ENCODE measurements at regions not wholly inside any gene's neighbourhood (a gene's known extent, or its start where the extent isn't known, plus 50 kb on each side); places are given as distances from the start of the nearest gene placed in this dataset.
A peak's percentile ranks its signal among the peaks of the same experiment; 100 is the strongest.

DNA sequence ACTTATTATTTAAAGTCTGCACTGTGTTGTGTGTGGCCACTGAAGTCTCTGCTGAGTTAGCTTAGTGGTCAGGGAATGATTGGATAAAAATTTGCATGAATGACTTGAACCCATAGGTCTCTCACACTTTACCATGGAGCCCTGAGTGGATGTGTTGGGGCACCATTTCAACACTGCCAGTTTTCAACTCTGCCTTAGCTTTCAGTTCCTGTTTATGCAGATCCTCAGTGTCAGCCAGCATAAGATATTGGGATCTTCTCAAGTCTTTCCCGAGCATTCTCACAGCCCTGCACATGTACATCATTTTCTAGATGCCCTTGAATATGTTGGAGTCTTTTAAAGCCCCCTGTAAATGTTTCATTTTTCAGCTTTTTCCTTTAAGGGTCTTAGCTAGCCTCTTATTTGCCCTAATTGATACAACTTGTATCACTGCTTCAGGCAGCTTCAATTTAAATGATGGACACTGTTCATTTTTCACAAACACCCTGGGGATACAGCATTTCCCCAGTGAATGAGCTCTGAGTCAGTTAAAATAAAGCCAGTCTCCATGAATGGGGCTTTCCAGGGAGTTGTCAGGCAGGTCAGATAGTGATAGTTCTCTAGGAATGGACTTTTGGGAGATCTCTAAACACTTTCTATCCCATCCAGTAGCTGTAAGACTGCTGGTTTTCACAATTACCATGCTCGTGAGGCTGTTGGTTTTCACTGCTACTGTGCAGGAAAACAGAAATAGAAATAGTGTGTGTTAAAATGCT lies 211.9 kb upstream of the PAPPA start:
- 58% methylated on average over 2 of the region's 2 CpGs for WGBS
- H3K27me3 ChIP-seq (ENCODE audit: control insufficient read depth in 4 of 4, insufficient read depth in 4 of 4, low read length in 3 of 4), result no peaks in the 10 kb centered on the region
- no peaks in the 10 kb centered on the region for H3K9me3 ChIP-seq (ENCODE audit: control insufficient read depth in 4 of 4, low read length in 3 of 4)
- H3K9ac ChIP-seq (ENCODE audit: low read depth in 1 of 2, low read length in 2 of 2), result no peak overlapping the region
- DNase-seq (ENCODE audit: low spot score), result no peak
- H3K36me3 ChIP-seq (ENCODE audit: control insufficient read depth in 4 of 4, insufficient read depth in 3 of 4, low read depth in 1 of 4, low read length in 3 of 4), result no peaks in the 10 kb centered on the region
- no peaks in the 10 kb centered on the region for H3K4me1 ChIP-seq (ENCODE audit: control insufficient read depth in 4 of 4, insufficient read depth in 4 of 4, low read length in 3 of 4)
- H3K4me3 ChIP-seq (ENCODE audit: low read depth in 1 of 3, low read length in 3 of 3), result no peak overlapping the region
- TF ChIP-seq GABPA (IDR thresholded peaks at IDR 0.05 in 1 of 2, conservative IDR thresholded peaks at IDR 0.05 in 1 of 2) (no peak), JUND (IDR thresholded peaks at IDR 0.05) (no peak), FOXA2 (IDR thresholded peaks at IDR 0.05) (no peak), NR2F2 (IDR thresholded peaks at IDR 0.05) (no peak), YY1 (IDR thresholded peaks at IDR 0.05) (no peak)
- TF ChIP-seq, protein P1, sequence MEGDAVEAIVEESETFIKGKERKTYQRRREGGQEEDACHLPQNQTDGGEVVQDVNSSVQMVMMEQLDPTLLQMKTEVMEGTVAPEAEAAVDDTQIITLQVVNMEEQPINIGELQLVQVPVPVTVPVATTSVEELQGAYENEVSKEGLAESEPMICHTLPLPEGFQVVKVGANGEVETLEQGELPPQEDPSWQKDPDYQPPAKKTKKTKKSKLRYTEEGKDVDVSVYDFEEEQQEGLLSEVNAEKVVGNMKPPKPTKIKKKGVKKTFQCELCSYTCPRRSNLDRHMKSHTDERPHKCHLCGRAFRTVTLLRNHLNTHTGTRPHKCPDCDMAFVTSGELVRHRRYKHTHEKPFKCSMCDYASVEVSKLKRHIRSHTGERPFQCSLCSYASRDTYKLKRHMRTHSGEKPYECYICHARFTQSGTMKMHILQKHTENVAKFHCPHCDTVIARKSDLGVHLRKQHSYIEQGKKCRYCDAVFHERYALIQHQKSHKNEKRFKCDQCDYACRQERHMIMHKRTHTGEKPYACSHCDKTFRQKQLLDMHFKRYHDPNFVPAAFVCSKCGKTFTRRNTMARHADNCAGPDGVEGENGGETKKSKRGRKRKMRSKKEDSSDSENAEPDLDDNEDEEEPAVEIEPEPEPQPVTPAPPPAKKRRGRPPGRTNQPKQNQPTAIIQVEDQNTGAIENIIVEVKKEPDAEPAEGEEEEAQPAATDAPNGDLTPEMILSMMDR (IDR thresholded peaks at IDR 0.05; ENCODE audit: low read depth, low read length, missing input control), result no peak
- TF ChIP-seq, protein P2, sequence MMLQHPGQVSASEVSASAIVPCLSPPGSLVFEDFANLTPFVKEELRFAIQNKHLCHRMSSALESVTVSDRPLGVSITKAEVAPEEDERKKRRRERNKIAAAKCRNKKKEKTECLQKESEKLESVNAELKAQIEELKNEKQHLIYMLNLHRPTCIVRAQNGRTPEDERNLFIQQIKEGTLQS (IDR thresholded peaks at IDR 0.05), result no peak
- TF ChIP-seq, protein P3, sequence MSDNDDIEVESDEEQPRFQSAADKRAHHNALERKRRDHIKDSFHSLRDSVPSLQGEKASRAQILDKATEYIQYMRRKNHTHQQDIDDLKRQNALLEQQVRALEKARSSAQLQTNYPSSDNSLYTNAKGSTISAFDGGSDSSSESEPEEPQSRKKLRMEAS (IDR thresholded peaks at IDR 0.05), result no peak
- H3K27ac ChIP-seq (ENCODE audit: low read depth in 1 of 2, low read length in 2 of 2), result no peak overlapping the region

DNA sequence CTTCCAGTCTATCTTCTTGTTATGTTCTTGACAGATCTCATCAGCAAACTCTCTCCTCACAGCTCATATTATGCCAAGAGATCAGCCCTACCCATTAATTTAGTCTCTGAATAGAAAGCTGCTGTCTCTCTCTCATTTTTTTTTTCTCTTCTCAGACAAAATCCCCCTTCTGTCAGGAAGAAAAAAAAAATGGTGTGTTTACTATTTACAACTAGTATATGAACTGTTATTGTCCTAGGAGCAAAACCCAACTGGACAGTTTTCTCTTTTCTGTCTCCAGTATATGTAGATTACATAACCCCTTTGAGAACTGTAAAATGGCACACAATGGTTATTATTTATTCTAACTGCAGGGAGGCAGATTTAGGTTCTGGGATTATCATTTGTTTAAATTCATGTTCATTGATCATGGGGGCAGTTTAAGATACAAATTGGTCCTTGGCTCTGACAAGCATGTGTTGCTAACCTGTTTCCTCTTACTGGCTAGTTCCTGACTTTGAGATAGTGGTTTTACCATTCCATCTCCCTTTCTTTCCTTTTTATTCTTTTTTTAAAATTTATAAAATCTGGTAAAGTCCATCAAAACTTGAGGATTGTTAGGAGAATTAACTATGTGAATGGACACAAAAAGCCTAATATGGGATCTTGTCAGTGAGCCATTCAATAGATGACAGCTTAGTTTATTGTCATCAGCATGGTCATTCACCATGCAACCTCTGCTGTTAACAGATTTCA lies 210.0 kb upstream of the PAPPA start:
- TF ChIP-seq FOXA2 (IDR thresholded peaks at IDR 0.05) (no peak), TAF1 (conservative IDR thresholded peaks at IDR 0.05) (no peak), HNF4A (conservative IDR thresholded peaks at IDR 0.05) (no peak), YY1 (IDR thresholded peaks at IDR 0.05) (no peak), HNF4G (IDR thresholded peaks at IDR 0.05) (no peak), JUND (IDR thresholded peaks at IDR 0.05) (no peak), GABPA (IDR thresholded peaks at IDR 0.05 in 1 of 2, conservative IDR thresholded peaks at IDR 0.05 in 1 of 2) (no peak), RAD21 (IDR thresholded peaks at IDR 0.05) (no peak), EGR1 (IDR thresholded peaks at IDR 0.05; ENCODE audit: low read depth in 2 of 2) (no peak), RXRA (IDR thresholded peaks at IDR 0.05) (no peak), NR2F2 (IDR thresholded peaks at IDR 0.05) (no peak), FOXA1 (IDR thresholded peaks at IDR 0.05) (no peak), SP1 (IDR thresholded peaks at IDR 0.05) (no peak)
- TF ChIP-seq, protein P3 (IDR thresholded peaks at IDR 0.05), result no peak
- TF ChIP-seq, protein P4, sequence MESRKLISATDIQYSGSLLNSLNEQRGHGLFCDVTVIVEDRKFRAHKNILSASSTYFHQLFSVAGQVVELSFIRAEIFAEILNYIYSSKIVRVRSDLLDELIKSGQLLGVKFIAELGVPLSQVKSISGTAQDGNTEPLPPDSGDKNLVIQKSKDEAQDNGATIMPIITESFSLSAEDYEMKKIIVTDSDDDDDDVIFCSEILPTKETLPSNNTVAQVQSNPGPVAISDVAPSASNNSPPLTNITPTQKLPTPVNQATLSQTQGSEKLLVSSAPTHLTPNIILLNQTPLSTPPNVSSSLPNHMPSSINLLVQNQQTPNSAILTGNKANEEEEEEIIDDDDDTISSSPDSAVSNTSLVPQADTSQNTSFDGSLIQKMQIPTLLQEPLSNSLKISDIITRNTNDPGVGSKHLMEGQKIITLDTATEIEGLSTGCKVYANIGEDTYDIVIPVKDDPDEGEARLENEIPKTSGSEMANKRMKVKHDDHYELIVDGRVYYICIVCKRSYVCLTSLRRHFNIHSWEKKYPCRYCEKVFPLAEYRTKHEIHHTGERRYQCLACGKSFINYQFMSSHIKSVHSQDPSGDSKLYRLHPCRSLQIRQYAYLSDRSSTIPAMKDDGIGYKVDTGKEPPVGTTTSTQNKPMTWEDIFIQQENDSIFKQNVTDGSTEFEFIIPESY (IDR thresholded peaks at IDR 0.05), result no peak
- TF ChIP-seq, protein P5, sequence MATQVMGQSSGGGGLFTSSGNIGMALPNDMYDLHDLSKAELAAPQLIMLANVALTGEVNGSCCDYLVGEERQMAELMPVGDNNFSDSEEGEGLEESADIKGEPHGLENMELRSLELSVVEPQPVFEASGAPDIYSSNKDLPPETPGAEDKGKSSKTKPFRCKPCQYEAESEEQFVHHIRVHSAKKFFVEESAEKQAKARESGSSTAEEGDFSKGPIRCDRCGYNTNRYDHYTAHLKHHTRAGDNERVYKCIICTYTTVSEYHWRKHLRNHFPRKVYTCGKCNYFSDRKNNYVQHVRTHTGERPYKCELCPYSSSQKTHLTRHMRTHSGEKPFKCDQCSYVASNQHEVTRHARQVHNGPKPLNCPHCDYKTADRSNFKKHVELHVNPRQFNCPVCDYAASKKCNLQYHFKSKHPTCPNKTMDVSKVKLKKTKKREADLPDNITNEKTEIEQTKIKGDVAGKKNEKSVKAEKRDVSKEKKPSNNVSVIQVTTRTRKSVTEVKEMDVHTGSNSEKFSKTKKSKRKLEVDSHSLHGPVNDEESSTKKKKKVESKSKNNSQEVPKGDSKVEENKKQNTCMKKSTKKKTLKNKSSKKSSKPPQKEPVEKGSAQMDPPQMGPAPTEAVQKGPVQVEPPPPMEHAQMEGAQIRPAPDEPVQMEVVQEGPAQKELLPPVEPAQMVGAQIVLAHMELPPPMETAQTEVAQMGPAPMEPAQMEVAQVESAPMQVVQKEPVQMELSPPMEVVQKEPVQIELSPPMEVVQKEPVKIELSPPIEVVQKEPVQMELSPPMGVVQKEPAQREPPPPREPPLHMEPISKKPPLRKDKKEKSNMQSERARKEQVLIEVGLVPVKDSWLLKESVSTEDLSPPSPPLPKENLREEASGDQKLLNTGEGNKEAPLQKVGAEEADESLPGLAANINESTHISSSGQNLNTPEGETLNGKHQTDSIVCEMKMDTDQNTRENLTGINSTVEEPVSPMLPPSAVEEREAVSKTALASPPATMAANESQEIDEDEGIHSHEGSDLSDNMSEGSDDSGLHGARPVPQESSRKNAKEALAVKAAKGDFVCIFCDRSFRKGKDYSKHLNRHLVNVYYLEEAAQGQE (IDR thresholded peaks at IDR 0.05), result no peak
- TF ChIP-seq, protein P1 (IDR thresholded peaks at IDR 0.05; ENCODE audit: low read depth, low read length, missing input control), result no peak
- Histone ChIP-seq H3K27ac (ENCODE audit: low read depth in 1 of 2, low read length in 2 of 2) (peak overlapping the region in 1 of 2 donors; percentile 6), H3K9me3 (ENCODE audit: control insufficient read depth in 4 of 4, low read length in 3 of 4) (no peaks in the 10 kb centered on the region), H3K36me3 (ENCODE audit: control insufficient read depth in 4 of 4, insufficient read depth in 3 of 4, low read depth in 1 of 4, low read length in 3 of 4) (no peaks in the 10 kb centered on the region), H3K4me3 (ENCODE audit: low read depth in 1 of 3, low read length in 3 of 3) (no peak overlapping the region), H3K9ac (ENCODE audit: low read depth in 1 of 2, low read length in 2 of 2) (no peak overlapping the region), H3K4me1 (ENCODE audit: control insufficient read depth in 4 of 4, insufficient read depth in 4 of 4, low read length in 3 of 4) (no peaks in the 10 kb centered on the region), H3K27me3 (ENCODE audit: control insufficient read depth in 4 of 4, insufficient read depth in 4 of 4, low read length in 3 of 4) (no peaks in the 10 kb centered on the region)
- DNase-seq (ENCODE audit: low spot score), result no peak

Measured in liver (tissue), 8 donors.